Activated T-cell treated with anti-CD3 and anti-CD28 coated beads for 1 hour (primary cell): ENCODE measurements at regions not wholly inside any gene's neighbourhood (a gene's known extent, or its start where the extent isn't known, plus 50 kb on each side); places are given as distances from the start of the nearest gene placed in this dataset.

Experiments used
- DNase-seq: peaks from one replicate; pipeline ENCODE4 v3.0.0-alpha.2; 2020; ENCODE audit warnings: low read depth

DNA sequence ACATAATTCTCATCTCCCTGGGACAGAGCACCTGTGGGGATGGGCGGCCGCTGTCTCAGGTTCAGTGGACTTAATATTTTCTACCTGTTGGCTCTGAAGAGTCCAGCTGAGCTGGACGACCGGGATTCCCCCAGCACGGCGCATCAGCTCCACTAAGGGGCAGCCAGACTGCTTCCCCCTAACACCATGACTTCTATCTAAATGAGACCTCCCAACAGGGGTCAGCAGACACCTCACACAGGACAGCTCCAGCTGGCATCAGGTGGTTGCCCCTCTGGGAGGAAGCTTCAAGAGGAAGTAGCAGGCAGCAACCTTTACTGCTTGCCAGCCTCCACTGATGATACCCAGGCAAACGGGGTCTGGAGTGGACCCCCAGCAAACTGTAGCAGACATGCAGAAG is 226.0 kb upstream of the DSEL start:
- DNase-seq, result no peak

DNA sequence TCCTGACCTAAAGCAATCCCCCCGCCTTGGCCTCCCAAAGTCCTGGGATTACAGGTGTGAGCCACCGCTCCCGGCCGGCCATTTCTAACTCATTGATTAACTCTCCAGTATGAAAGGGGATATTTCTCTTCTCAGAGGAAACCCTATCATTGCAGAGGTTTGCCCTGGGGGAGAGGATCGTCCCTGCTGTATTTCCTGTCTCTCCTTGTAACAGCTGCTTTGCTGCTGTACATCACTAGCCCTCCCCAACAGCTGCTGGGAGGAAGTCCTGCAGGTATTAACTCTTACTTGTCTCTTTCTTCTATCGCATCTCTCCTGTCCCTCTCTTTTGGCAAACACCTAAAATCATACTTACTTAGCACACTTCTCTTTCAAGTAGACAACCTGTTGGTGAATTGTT is 219.0 kb upstream of the DSEL start:
- DNase-seq, result no peak

DNA sequence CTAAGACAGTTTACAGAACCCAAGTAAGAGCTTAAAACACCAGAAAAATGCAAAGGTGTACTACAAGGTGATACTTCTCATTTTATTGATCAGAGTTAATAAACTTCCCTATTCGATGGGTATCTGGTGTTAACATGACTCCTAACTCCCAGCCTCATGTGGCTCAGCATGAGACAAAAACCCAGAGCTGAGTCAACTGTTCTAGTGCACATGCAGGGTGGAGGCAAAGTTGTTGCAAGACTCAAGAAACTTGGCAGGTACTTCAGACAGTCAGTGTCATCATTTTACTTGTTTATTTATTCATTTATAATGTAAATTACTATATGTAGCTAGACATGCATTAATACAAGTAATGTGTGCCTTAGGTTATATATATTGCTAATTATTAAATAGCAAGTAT is 216.6 kb upstream of the DSEL start:
- DNase-seq, result no peak

DNA sequence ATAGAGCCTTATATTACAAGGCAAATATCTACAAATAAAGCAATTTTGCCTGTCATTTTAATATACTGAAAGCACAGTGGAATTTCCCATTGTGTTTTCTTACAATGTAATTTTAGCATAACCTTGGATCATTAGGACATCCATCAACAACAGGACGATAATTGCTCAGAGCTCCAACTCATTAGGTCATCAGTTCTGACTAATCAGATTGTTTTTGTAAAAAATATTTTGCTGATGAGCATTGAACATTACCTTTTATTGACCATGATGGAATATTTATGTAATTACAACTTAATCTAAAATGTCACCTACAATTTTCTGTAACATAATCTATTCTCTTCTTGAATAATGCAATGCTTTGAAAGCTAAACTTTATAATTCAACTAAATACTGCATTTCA is 215.3 kb upstream of the DSEL start:
- DNase-seq, result no peak

DNA sequence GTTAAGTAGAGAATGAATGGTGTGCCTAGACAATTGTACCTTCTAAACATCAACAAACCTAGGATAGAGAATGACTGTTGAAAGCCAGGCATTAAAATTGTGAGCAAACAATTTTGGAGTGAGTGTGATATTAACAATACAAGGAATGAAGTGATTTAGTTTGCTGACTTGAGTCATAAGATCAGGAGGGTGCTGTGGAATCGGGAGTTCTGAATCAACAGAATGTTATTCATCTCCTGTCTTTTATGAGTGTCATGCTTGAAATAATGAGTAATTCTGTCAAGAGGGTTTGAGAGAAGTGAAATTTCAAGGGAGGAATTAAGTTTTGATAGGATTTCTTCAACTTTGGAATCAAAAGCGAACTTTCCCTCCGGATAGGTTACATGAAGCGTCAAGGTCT is 214.4 kb upstream of the DSEL start:
- DNase-seq, result no peak

DNA sequence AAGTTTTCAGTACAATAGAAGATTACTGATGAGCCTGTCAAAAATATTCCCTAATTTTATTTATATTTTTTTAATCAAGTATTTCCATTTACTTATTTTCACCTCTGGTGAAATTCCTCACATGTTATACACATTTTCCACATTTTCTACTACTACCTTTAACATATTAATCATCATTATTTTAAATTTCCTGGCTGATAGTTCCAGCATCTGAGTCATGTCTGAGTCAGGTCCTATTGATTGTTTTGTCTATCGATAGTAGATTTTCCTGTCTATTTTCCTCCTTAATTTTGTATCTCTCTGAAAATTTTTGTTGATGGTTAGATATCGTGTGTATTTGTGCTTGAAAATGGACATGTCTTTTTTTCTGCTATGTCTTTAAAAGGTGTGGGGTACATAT is 211.8 kb upstream of the DSEL start:
- DNase-seq, result no peak

DNA sequence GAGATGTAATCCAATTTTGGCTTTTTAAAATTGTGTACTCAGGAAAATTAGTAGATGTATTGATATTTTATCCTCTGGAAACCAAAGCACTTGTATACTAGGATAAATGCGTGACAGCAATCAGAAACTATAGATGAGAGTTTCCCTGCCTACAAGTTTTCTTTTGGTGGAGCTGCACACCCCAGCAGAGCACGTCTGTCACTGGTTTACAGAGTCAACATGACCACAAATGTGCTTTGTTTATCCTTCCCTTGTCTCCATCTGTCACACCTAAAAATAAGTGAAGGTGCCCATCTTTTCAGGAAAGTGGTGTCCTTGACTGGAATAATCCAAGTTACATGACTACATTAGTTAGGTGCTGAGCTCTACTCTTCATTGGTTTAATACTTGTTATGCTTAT is 210.4 kb upstream of the DSEL start:
- no peak for DNase-seq

DNA sequence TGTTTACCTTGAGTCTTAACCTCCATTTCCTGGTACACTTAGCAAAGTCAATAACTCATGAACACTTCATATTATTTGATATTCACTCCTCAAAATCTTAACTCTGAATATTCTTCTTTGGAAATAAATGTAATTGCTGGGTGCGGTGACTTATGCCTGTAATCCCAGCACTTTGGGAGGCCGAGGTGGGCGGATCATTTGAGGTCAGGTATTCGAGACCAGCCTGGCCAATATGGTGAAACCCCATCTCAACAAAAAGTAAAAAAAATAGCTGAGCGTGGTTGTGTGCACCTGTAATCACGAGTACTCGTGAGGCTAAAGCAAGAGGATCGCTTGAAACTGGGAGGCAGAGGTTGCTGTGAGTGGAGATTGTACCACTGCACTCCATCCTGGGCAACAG is 201.3 kb upstream of the DSEL start:
- DNase-seq, result no peak

DNA sequence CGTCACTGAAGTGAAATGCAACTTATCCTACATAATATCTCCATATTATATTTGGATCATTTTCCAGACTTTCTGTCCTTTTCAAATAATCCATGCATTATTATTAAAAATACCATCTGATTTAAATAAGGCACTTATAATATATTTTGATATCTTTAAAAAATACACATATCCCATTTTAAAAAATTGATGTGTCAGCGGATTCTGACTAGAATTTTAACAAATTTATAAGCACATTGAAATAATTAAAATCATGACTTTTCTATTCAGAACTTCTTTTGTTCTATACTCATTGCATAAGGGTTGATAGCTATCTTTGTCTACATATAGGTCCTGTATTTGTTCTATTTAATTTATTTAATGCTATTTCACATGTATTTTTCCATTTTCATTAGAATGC is 199.0 kb upstream of the DSEL start:
- no peak for DNase-seq

DNA sequence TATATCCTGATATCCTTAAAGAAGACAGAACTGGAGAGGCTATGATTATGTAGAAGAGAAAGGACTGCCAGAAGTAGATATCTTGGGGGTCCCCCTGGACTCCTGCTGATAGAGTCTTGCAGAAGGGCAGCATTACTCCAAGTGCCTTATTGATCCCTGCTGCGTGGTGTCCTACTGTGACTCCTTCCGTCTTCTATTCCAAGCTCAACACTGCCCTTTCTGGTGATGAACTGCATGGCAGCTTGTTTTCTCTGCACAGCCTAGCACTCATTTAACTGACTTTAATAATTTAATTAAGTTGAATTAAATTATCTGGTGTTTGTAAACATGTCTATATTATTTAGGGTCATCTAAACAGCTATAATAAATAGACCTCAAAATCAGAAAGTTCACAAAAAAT is 194.1 kb upstream of the DSEL start:
- DNase-seq, result no peak

DNA sequence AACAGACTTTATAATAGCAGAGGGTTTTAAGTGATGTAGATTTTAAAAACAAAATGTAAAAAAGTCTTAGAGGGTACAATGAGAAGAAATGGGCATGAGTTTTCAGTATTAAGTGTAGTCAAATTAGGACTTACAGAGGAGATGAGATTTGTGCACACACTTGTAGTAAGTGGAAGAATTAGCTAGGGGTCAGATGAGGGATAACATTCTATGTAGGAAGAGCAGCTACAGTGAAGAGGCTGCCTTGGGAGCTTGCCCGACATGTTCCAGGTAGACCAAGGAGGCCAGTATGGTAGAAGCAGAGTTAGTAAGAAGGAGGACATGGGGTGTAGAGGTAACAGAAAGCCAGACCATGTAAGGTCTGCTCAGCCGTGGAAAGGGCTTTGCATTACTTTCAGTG is 189.2 kb upstream of the DSEL start:
- no peak for DNase-seq

DNA sequence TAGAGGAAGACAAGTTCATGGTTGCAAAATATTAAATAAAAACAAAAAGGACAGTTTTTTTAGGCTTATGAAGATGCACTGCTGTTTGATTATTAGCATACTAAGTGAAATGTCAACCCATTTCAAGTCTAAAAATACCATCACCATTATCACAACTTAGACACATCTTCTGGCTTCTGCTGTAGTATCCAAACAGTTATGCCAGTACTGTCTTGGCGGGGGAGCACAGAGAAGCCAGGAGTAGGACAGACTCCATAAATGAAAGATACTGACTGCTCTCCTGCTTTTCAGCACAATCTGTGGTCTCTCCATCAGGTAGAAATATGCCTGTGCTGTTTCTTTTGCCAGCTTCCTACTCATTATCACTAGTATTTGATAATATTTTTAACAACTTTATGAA is 179.2 kb upstream of the DSEL start:
- DNase-seq, result no peak

DNA sequence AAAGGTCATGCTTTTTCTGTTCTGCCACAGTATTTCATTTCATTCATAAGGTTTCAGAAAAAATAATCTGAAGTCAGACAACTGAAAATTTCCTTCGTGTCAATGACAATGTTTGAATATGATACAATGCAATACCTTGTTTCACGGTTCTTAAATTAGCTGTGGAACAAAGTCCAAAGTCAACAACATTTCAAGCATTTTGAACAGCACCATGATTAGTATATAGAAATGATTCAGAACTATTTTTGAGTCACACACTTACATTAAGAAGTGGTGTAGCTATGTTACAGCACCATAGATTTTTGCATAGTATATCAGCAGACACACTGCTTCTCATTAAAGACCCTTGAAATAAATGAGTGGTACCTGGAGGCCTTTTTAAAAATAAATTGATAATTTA is 178.3 kb upstream of the DSEL start:
- DNase-seq, result no peak

DNA sequence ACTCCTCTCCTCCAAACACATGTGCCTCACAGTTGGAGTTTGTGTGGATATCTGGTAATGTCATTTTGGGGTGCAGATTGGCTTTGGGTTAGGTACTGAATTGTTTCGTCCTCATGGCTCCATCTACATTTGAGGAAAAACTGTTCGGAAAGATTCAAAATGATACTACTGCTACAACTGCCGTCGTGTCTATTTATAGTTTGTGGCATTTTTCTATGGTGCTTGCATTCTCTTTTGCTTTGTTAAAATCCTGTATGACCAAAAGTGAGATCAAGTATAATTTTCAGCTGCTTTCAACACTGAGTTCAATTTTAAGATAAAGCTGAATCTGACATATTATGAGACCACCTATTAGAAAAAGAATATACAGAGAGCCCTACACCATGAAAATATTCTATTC is 176.3 kb upstream of the DSEL start:
- no peak for DNase-seq

DNA sequence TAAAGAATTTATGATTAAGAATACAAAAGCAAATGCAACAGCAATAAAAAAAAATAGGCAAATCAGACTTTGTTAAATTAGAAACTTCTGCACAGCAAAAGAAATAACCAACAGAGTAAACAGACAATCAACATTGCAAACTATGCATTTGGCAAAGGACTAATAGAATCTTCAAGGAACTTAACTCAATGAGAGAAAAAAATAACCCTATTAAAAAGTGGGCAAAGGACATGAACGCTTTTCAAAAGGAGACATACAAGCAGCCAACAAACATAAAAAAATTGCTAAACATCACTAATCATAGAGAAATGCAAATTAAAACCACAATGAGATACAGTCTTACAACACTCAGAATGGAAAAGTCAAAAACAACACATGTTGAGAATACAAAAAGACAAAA is 166.0 kb upstream of the DSEL start:
- DNase-seq, result no peak

DNA sequence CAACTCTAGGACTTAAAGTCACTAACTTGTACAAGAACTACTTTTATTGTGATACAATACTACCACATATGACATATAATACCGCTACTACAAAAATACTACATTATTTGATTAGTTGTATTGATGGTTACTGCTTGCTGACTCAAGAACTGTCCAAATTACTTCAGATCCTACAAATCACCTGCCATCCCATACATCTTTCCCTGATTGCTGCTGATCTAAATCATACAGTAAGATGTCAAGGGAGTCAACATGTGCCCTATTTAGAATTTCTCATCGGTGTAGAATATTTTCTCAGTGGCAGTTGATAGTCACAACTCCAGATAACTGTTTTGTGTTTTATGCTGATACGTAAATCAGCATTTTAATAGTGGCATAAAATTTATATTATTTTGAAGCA is 161.0 kb upstream of the DSEL start:
- no peak for DNase-seq

DNA sequence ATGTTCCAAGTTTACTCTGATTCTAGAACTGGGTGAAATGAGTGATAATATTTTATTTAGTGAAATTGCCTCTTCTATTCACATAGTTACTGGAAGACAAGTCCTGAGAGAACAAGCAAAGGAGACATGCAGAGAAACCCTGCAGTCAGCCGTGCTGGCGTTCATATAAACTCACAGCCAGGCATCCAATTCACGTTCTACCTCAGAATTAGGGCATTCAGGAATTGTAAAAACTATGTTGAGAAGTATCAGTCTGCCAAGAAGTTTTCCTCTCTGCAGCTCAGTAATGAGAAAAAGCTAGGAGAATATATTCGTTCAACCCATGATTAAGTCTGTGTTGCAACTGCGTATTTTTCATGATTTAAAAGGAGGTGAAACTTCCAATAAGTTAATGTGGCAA is 156.2 kb upstream of the DSEL start:
- DNase-seq, result no peak

DNA sequence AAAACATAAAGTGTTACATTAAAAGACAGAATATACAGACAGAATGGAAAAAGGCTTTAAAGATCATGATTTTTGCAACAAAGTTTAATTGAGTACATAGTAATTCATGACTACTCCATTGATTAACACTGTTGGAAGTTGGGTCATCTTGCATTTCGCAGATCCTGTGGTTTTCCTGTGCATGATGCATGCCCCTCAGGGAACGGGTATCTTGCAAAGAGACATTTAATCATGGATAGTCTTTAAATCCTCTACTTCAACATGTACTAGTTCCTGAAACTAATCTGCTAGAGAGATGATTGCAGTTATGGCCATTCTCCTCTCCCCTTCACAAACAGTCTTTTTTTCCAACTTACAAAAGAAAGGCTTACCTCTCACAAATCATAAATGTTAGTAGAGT is 155.6 kb upstream of the DSEL start:
- no peak for DNase-seq

DNA sequence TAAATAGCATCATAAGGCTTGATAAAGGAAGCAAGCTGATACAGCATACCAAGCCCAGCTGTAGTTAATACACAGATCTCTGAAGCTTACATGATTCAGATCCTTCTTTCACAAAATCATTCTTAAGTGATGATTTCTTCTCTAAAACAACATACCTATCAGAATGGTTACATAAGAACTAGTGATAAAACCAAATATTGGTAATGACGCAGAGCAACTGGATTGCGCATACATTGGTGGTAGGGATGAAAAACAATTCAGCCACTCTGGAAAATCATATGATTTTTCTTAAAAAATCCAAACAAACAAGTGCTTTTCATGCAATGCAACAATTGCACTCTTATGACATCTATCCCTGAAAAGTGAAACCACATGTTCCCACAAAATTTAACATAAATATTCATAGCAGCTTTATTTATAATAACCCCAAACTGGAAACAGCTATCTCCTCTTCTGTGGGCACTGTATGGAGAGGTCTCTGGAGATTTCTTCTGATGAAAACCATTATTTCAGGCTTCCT is 153.6 kb upstream of the DSEL start:
- DNase-seq, result no peak

DNA sequence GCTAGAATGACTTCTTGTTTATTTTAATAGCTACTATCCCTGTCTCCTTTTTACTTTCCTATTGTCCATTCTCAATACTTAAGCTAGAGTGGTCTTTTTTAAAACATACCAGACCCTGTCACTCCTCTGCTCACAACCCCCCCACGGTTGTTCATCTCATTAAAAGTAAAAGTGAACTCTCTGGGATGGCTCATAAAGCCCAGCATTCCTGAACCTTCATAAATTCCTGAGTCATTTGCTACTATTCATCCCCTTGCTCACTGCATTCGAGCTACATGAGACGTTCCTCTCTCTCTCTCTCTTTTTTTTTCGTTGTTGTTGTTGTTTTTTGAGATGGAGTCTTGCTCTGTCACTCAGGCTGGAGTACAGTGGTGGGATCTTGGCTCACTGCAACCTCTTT is 148.7 kb upstream of the DSEL start:
- no peak for DNase-seq

DNA sequence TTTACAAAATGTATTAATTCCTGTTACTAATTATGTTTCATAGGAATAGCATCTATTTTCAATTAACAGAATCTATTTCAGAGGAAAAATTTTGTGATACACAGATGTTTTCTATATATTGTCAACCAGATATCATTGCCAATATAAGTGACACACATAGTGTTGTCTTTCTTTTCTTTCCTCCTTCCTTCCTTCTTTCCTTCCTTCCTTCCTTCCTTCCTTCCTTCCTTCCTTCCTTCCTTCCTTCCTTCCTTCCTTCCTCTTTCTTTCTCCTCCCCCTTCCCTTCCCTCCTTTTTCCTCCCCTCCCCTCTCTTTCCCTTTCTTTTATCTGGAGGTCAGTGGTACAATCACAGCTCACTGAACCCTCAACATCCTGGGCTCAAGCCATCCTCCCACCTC is 146.5 kb upstream of the DSEL start:
- DNase-seq, result no peak

DNA sequence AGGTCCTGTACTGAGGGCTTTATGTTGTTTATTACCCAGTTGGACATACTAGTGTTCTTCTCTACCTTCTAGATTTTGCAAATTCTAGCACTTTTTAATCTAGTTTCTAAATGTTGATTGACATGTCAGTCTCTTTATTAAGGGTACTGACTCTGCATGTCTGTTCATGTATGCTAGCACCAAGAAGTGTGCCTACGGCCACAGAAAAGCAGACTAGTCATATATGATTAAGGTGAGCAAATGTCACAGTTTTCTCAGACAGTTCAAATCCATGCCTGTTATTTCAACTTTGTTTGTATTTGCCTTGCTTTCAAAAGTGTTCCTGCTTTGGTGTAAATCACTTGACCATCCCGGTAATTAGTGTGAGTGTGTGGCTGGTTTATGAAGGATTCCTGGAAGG is 145.0 kb upstream of the DSEL start:
- DNase-seq, result no peak

DNA sequence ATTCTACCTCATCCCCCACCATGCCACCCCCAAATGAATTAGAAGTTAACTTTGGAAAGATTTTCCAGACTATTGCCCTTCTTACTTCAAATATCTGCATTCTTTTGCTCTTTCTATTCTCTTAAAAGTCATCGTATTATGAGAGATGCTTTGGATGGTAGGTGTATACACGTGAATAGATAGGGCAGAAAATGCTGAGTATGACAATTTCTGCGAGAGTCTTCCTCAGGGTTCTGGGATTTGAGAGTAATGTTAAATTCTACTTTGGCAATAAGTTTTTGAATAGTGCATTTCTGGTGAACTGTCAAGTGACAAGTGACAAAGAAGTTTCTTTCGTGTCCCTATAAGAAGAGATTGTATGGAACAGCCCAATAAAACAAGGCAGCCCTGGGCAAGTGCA is 137.6 kb upstream of the DSEL start:
- DNase-seq, result no peak

DNA sequence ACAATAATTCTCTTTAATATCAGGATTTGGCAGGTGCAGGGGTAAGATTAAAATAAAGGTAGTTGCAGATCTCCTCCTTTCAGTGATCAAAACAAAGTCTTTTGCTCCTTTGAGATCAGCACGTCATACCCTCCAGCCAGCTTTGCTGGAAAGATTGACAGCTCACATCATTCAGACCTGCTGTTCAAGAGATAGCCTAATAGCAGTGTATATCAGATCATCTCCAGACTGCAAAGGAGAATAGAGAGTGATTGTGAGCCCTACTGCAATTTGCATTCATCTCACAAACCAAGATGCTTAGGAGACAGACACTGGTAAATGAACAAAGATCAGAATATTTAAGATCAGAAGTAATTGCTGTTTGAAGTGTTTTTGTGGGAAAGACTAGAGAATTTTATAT is 135.8 kb upstream of the DSEL start:
- DNase-seq, result no peak

DNA sequence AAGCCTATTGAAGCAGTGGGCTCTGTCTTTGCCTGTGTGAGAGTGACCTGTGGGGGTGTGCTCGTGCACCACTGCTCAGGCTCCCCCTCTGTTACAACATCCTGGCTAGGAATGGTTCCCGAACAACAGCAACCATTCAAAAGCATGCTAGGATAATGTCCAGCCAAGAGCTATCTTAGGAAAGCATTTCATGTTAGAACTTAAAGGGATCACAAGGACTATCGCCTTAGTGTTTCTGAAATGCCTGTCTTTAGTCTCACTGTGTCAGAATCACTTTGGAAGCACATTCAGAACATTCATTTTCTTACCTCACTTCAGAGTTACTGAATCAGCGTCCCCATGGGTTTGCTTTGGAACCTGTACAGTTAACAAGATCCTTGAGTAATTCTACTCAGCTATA is 134.9 kb upstream of the DSEL start:
- DNase-seq, result no peak
